ENCODE measurements at regions not wholly inside any gene's neighbourhood (a gene's known extent, or its start where the extent isn't known, plus 50 kb on each side); places are given as distances from the start of the nearest gene placed in this dataset.

DNA sequence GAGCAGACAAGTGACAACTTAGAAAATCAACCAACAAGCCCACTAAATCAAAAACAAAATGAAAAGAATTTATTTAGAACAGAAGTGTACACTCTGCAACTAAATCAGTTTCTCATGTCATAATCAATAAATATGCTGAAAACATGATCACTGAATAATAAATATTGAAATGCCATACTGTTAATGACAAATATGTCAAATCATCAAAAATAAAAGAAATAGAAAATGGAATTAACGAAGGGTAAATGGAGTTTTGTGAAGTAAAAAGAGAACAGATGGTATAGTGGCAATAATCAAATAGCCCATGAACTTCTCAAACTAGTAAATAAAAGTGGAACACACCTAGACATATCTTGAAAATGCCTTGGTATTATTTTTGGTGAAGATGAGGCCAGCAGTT, 744.9 kb downstream of the TAF11L14 start:
- Histone ChIP-seq H3K56ac (ENCODE audit: insufficient read length, low read depth, low read length) (no peak overlapping the region), H4K8ac (replicated peaks; ENCODE audit: insufficient read length, low read depth, low read length) (no peak overlapping the region), H2BK5ac (ENCODE audit: insufficient read length, low read length) (no peak overlapping the region), H3K4me2 (ENCODE audit: insufficient read depth, insufficient read length, low read length) (no peak overlapping the region), H4K91ac (ENCODE audit: insufficient read length, low read depth, low read length) (no peak overlapping the region), H2BK20ac (ENCODE audit: low read depth, low read length, poor library complexity, severe bottlenecking) (no peak overlapping the region), H3K9me3 (ENCODE audit: control insufficient read depth, low read depth, low read length) (no peaks in the 10 kb centered on the region), H3K18ac (ENCODE audit: insufficient read length, low read depth, low read length) (no peak overlapping the region), H3K79me2 (ENCODE audit: insufficient read depth, low read length) (no peaks in the 10 kb centered on the region), H4K5ac (ENCODE audit: insufficient read length, low read depth, low read length) (no peak overlapping the region), H3K14ac (ENCODE audit: insufficient read depth, low read length) (no peak overlapping the region), H2AK5ac (ENCODE audit: insufficient read length, low read length) (no peak overlapping the region), H3K27me3 (ENCODE audit: insufficient read depth, low read length) (no peaks in the 10 kb centered on the region), H3K79me1 (ENCODE audit: insufficient read depth, low read depth, low read length, poor library complexity, severe bottlenecking) (no peaks in the 10 kb centered on the region), H2BK12ac (ENCODE audit: insufficient read length, low read depth, low read length) (no peak overlapping the region), H3K27ac (ENCODE audit: insufficient read length, low read depth, low read length) (no peak overlapping the region), H3K9ac (ENCODE audit: extremely low read depth, insufficient read length, low read length) (no peak overlapping the region), H2BK120ac (ENCODE audit: low read depth, low read length, poor library complexity, severe bottlenecking) (no peak overlapping the region), H2AFZ (ENCODE audit: low read length) (no peak overlapping the region), H3K23me2 (ENCODE audit: insufficient read length, low read depth, low read length, poor library complexity, severe bottlenecking) (no peaks in the 10 kb centered on the region), H3K4ac (ENCODE audit: low read depth, low read length) (no peak overlapping the region), H3K4me1 (ENCODE audit: insufficient read depth, low read length) (no peaks in the 10 kb centered on the region), H2BK15ac (ENCODE audit: low read depth, low read length) (no peak overlapping the region), H3T11ph (ENCODE audit: low read length) (no peak overlapping the region), H4K20me1 (ENCODE audit: control insufficient read depth, insufficient read depth, insufficient read length) (no peaks in the 10 kb centered on the region), H3K23ac (ENCODE audit: insufficient read length, low read depth, low read length) (no peak overlapping the region)
- WGBS (ENCODE audit: extremely low coverage, insufficient read length, low lambda C conversion rate), result no CpG with 5 or more reads among the region's 1 CpG
- Mint-ChIP-seq H3K27me3 (ENCODE audit: low read depth) (no peaks in the 10 kb centered on the region; the same call in 1 of the 2 replicates), H3K9me3 (no peaks in the 10 kb centered on the region; a peak in 1 of 5 replicates), H3K4me1 (peaks cover 4 to 5% of the 10 kb centered on the region in 2 experiments; a peak in 3 of 4 replicates), H3K4me3 (no peak overlapping the region), H3K27ac (no peak overlapping the region), H3K36me3 (ENCODE audit: insufficient read depth in 1 of 3, low read depth in 3 of 3) (no peaks in the 10 kb centered on the region; a peak in 1 of 7 replicates)
- TF ChIP-seq, protein P1, sequence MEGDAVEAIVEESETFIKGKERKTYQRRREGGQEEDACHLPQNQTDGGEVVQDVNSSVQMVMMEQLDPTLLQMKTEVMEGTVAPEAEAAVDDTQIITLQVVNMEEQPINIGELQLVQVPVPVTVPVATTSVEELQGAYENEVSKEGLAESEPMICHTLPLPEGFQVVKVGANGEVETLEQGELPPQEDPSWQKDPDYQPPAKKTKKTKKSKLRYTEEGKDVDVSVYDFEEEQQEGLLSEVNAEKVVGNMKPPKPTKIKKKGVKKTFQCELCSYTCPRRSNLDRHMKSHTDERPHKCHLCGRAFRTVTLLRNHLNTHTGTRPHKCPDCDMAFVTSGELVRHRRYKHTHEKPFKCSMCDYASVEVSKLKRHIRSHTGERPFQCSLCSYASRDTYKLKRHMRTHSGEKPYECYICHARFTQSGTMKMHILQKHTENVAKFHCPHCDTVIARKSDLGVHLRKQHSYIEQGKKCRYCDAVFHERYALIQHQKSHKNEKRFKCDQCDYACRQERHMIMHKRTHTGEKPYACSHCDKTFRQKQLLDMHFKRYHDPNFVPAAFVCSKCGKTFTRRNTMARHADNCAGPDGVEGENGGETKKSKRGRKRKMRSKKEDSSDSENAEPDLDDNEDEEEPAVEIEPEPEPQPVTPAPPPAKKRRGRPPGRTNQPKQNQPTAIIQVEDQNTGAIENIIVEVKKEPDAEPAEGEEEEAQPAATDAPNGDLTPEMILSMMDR (conservative IDR thresholded peaks at IDR 0.05), result no peak
- no peak for DNase-seq

All from H9 (cell line).